LoVo (cell line): ENCODE measurements at regions not wholly inside any gene's neighbourhood (a gene's known extent, or its start where the extent isn't known, plus 50 kb on each side); places are given as distances from the start of the nearest gene placed in this dataset.

Experiments
- DNase-seq: peaks from one replicate; pipeline ENCODE4 v3.0.0-alpha.2; 2016; ENCODE audit warnings: low spot score

DNA sequence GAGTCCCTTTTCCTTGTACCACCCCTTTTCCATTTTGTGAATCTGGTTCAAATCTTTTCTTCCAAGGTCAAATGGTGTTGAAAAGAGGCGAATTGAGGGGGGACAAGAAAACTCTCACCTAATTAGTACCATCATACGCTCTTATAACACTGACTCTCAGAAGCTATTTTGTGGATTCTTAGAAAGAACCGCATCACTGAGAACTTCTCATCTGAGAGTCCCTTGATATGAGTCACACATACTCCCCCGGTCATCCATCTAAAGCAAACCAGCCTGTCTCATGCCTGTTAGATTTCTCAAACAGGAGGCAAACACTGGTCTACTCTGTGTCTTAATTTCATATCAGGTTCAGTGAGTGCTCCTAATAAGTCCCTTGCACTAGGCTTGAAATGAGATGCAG, 76.5 kb upstream of the SPRED1 start:
- no peak for DNase-seq

DNA sequence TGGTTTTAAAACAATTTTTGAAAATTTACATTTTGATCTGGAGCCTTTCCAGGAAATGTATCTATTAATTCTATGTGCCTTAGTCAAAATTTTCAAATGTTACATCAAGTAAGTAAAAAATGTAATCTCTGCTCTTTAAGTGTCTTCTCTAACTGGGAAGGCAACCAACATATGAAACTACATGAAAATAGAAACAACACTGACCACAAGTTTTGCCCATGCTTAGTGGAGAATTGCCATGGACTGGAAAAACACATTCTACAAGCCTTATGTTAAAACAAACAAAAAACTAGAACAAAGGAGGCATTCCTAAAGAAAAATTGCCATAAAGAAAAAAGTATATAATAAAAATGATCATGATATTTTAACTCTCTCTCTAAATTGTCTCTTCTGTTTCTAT, 75.9 kb upstream of the SPRED1 start:
- no peak for DNase-seq

- no peak for DNase-seq
These were observed 69.7 kb upstream of the SPRED1 start for GRCh38 chr15:38182900-38183299.

- no peak for DNase-seq
These were observed 66.1 kb upstream of the SPRED1 start for GRCh38 chr15:38186507-38186906.

DNA sequence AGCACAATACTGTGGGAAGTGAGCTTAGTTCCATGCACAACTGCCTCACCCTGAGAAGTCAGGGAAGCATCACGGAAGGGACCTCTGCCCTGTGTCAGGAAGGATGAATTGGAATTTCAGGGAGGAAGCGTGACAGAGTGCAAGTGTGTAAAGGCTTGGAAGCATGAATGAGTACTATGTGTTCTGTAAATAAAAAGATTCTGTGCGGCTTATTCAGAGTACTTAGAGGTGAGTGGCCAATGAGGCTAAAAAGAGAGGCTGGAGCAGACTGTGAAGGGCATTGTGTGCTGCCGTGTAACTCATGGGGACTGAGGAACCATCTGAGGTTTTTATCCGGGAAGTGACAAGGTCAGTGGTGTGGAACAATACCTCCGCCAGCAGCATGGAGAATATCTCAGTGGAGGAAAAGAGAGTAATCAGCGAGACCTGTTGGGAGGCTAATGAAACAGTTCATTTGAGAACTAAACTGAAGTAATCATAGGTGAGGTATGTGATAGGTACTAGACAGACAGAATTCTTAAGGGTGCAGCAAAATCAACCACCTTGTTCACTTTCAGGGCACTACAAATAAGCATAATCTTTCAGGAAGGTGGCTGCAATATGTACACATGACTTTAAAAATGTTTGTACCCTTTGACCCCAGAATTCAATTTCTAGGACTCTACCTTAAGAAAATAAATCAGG, 64.9 kb upstream of the SPRED1 start:
- no peak for DNase-seq

DNA sequence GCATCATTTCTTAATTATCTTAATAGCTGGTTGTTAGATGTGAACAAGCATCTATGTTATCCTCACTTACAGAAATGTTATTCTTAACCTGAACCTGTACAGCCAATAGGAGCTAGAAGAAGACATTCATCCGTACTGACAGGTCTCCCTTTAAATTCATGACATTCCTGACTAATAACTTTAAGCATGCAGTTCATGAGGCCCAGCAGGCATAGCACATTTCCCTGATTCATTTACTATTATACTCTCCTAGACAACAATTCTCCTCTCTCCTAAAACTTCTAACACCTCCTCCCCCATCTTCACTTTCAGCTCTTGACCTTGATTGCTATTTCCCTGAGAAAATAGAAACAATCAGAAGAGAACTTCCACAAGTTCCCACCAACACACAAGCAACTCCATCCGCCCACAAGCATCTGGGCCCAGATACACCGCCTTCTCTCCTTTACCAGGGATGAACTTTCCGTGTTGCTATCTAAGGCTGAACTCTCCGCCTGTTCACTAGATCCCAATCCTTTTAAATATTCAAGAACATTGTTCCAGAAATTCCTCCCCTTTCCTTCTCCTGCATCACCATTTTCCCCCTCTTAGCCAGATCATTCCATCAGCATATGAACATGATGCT, 62.9 kb upstream of the SPRED1 start:
- DNase-seq: no peak

DNA sequence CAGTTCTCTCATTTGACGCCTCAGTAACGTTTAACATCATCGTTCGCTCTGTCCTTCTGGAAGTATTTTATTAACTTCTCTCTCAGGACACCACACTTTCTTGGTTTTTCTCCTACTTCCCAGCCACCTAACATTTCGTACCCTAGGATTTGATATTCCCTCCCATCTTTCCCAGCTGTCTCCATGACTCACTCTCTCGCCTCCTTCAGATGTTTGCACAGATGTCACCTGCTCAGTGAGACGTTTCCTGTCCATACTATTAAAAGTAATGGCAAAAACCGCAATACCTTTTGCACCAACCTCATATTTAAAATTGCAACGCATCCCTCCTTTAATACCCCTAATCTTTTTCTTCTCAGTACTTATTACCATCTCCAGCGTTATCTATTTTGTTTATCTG, 62.1 kb upstream of the SPRED1 start:
- DNase-seq: no peak

DNA sequence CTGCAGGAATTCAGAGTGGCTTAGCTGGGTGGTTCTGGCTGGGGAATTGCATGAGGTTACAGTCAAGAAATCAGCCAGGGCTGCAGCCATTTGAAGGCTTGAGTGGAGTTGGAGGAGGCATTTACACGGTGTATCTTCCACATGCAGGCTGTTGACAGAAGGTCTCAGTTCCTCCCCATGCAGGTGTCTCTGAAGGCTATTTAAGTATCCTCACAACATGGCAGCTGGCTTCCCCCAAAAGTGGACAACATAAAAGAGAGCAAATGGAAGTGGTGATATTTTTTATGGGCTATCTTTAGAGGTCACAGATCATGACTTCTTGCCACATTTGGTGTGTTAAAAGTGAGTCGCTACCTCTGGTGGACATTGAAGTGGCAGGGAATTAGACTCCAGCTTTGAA, 60.1 kb upstream of the SPRED1 start:
- no peak for DNase-seq

DNA sequence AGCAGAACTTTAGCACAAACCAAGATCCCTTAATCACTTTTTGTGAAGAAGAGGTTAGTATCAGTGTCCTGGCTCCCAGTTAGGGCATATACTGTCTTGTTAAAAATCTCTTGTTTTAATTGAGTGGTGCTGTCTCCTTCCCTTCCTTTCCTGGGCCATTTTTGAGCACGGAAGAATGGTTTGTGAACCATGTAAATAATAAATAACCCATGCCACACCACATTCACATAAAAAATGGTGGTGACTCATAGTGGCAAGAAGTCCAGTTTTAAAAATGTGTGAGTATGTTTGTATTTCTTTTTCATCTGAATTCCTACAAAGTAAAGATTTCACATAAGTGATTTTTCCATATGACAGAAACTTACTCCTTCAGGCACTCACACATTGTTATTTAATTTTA, 59.1 kb upstream of the SPRED1 start:
- DNase-seq: no peak

DNA sequence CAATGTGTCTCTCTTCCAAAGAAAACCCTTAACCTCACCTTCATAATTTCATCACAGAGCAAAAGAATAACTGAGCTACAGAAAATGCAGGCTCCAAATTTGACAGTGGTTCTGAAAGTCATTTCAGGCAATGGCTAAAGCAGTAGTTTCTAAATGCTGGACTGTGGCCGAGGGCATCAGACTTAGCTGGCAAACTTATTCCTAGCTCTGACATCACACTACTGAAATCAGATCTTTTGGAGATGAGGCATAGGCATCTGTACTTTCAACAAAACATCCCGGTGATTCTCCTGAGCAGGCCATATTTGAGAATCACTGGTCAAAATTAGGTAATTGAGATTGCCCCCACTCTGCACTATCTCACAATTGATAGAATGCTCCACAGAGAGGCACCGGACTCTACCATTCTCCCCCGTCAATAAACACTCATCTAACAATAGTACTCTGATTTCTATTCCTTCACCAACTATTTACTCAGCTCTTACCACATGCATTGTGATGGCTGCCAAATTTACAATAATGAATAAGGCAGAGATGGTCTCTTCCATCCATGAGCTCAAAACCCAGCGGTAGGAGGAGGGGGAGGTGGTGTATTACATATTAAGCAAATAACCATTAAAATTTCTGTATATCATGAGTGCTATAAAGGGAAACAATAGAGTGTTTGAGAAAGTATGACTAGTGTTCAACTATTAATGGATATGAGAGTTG, 57.3 kb upstream of the SPRED1 start:
- DNase-seq: no peak

GRCh38 chr15:38196076-38196475, 56.6 kb upstream of the SPRED1 start:
- DNase-seq: no peak

DNA sequence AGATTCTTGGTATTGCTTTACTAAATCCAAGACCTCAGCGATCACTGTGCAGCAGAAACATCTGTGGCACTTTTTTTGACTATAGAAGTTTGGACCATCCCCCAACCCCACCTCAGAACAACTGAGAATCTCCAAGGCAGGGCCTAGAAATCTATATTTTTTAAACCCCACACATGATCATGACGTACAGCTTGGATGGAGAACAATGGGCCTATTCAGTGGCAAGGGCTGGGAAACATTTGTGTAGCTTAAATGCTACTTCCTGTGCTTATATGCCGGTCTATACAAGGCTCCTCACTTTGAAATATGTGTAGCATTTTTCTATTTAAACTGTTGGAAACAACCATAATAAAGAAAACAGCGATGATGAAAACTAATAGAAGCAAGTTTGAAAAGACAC, 55.1 kb upstream of the SPRED1 start:
- DNase-seq: no peak

- no peak for DNase-seq
These were observed 50.9 kb upstream of the SPRED1 start for GRCh38 chr15:38201714-38202113.

DNA sequence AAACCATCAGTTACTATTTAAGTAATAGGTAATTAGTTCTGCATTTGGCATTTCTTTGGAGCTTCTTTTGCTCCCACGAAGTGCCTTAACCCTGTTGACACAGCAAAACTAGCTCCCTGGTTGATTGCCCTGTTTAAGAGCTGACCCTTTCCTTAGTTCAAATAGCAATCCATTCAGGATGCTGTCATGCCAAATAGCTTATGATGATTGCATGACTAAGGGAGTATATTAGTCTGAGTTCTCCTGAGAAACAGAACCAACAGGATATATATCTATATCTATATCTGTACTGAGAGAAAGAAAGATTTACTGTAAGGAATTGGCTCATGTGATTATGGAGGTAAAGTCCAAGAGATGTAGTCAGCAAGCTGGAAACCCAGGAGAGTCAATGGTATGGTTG, 50.3 kb upstream of the SPRED1 start:
- DNase-seq: no peak
